ENCODE measurements at regions not wholly inside any gene's neighbourhood (a gene's known extent, or its start where the extent isn't known, plus 50 kb on each side); places are given as distances from the start of the nearest gene placed in this dataset.

- no peaks in the 10 kb centered on the region for H3K27me3 Mint-ChIP-seq
- no peaks in the 10 kb centered on the region for H3K4me1 Mint-ChIP-seq
- no peak overlapping the region for H3K4me3 Mint-ChIP-seq
- no peaks in the 10 kb centered on the region for H3K9me3 Mint-ChIP-seq
- ATAC-seq (replicated peaks): no peak
- no peak overlapping the region for H3K27ac Mint-ChIP-seq
- no peaks in the 10 kb centered on the region for H3K36me3 Mint-ChIP-seq (ENCODE audit: low read depth)
Measured at GRCh38 chr20:52246366-52246765, 54.8 kb upstream of the ZFP64 start.

GRCh38 chr20:52244702-52245101, 53.1 kb upstream of the ZFP64 start:
- Mint-ChIP-seq H3K4me3 (no peak overlapping the region), H3K27ac (no peak overlapping the region), H3K36me3 (ENCODE audit: low read depth) (no peaks in the 10 kb centered on the region), H3K4me1 (no peaks in the 10 kb centered on the region), H3K9me3 (no peaks in the 10 kb centered on the region), H3K27me3 (no peaks in the 10 kb centered on the region)
- no peak for ATAC-seq (replicated peaks)

GRCh38 chr20:52242237-52243230, 51.0 kb upstream of the ZFP64 start:
- Mint-ChIP-seq H3K36me3 (ENCODE audit: low read depth) (no peaks in the 10 kb centered on the region), H3K4me1 (no peaks in the 10 kb centered on the region), H3K4me3 (no peak overlapping the region), H3K27me3 (no peaks in the 10 kb centered on the region), H3K27ac (no peak overlapping the region), H3K9me3 (no peaks in the 10 kb centered on the region)
- no peak for ATAC-seq (replicated peaks)
